HAP-1 (cell line): ENCODE measurements at regions not wholly inside any gene's neighbourhood (a gene's known extent, or its start where the extent isn't known, plus 50 kb on each side); places are given as distances from the start of the nearest gene placed in this dataset.

Source experiments
- DNase-seq, 2 experiments: peaks; one replicate each; pipeline ENCODE4 v3.0.0-alpha.2; 2016 to 2020; ENCODE audit warnings: low spot score in 2 of 2
- H3K27me3 ChIP-seq: fragments of 250-450 bp; sonication (Bioruptor Pico); 2 replicates; pipeline ENCODE4 v1.5.1; 2020; ENCODE audit warnings: low read depth, mild to moderate bottlenecking, moderate library complexity
- H3K36me3 ChIP-seq: fragments of 250-450 bp; sonication (Bioruptor Pico); replicated peaks from 2 replicates; pipeline ENCODE4 v1.5.1; 2020; ENCODE audit warnings: mild to moderate bottlenecking
- H3K4me1 ChIP-seq: fragments of 250-450 bp; sonication (Bioruptor Pico); 2 replicates; pipeline ENCODE4 v1.5.1; 2020; ENCODE audit warnings: mild to moderate bottlenecking
- H3K4me3 ChIP-seq: fragments of 250-450 bp; sonication (Bioruptor Pico); 2 replicates; pipeline ENCODE4 v1.5.1; 2020; ENCODE audit warnings: mild to moderate bottlenecking, moderate library complexity
- H3K9me3 ChIP-seq: fragments of 250-450 bp; sonication (Bioruptor Pico); 2 replicates; pipeline ENCODE4 v1.5.1; 2020; ENCODE audit warnings: mild to moderate bottlenecking, moderate library complexity
- in situ Hi-C: fragments of 300-500 bp; cut with MboI; formaldehyde crosslinking; loops from 3 replicates; pipeline ENCODE4 v1.14.3; 2020; ENCODE audit warnings: low sequenced_read_pairs, inconsistent platforms, mixed read lengths

DNA sequence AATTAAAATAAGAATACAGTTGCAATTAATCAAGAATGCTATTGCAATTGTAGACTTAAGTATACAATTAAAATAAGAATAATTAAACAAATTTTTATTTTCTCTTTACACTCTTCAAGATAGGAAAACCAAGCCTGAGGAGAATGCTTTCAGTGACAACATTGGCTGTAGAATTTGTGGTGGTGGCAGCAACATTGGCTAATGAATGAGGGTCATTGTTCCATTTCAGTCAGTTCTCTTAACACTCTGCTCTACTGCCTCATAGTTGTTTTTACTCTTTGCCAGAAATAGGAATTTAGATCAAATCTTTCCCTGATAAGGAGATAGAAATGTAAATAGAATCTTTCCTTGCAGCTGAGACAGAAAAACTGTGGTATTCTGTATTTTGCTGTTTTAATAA lies 391.6 kb downstream of the PCDH20 start:
- no peaks in the 10 kb centered on the region for H3K4me1 ChIP-seq
- DNase-seq, result no peak
- H3K27me3 ChIP-seq, result no peaks in the 10 kb centered on the region
- in situ Hi-C loops, result no loop called here
- H3K4me3 ChIP-seq, result no peak overlapping the region
- no peaks in the 10 kb centered on the region for H3K9me3 ChIP-seq
- no peaks in the 10 kb centered on the region for H3K36me3 ChIP-seq

DNA sequence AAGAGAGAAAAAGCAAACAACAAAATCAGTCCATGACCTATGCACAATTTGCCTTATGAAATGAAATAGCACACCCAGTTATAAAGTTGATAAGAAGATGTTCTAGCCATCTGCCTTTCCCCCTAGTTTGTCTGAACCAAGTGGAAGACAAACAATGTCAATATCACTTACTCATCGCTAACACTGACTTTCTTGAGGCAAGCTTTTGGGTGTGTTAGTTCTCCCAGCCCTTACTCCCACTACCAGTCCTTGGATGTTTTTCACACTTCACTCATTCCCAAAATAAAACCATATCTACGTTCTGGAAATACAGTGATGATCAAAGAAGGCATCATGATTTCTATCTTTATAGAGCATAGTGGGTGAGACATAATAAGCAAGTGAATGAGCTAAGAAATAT lies 393.8 kb downstream of the PCDH20 start:
- H3K9me3 ChIP-seq, result no peaks in the 10 kb centered on the region
- in situ Hi-C loops, result no loop called here
- no peak for DNase-seq

GRCh38 chr13:61013796-61014195 lies 401.9 kb downstream of the PCDH20 start:
- no peak overlapping the region for H3K4me3 ChIP-seq
- H3K27me3 ChIP-seq, result no peaks in the 10 kb centered on the region
- in situ Hi-C loops, result no loop called here
- H3K9me3 ChIP-seq, result no peaks in the 10 kb centered on the region
- no peaks in the 10 kb centered on the region for H3K4me1 ChIP-seq
- DNase-seq, result no peak
- H3K36me3 ChIP-seq, result no peaks in the 10 kb centered on the region

More for the DNA sequence above, 393.8 kb downstream of the PCDH20 start:
- Histone ChIP-seq H3K27me3 (no peaks in the 10 kb centered on the region), H3K4me3 (no peak overlapping the region), H3K4me1 (no peaks in the 10 kb centered on the region), H3K36me3 (no peaks in the 10 kb centered on the region)

DNA sequence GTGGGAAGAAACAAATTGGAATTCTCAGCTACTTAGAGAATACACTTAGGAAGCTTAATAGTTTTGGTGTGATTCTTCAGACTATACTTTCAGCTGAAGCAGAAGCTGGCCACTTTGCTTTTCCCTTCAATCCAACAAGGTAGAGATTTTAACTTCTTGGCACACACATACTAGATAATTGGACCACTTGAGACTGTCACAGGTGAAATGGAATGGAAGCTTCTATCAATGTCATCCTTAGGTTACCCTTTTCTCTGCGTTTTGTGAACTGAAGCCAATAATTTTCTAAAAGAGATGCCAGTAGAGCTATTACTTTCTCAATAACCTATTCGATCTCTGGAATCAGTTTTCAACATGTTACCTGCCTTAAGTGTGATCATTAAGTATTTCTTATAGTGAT lies 405.3 kb downstream of the PCDH20 start:
- in situ Hi-C loops, result no loop called here
- H3K36me3 ChIP-seq, result no peaks in the 10 kb centered on the region
- no peak for DNase-seq
- no peaks in the 10 kb centered on the region for H3K27me3 ChIP-seq
- no peak overlapping the region for H3K4me3 ChIP-seq
- H3K4me1 ChIP-seq, result no peaks in the 10 kb centered on the region
- peaks cover 5% of the 10 kb centered on the region; the same call in 1 of the 2 replicates for H3K9me3 ChIP-seq

DNA sequence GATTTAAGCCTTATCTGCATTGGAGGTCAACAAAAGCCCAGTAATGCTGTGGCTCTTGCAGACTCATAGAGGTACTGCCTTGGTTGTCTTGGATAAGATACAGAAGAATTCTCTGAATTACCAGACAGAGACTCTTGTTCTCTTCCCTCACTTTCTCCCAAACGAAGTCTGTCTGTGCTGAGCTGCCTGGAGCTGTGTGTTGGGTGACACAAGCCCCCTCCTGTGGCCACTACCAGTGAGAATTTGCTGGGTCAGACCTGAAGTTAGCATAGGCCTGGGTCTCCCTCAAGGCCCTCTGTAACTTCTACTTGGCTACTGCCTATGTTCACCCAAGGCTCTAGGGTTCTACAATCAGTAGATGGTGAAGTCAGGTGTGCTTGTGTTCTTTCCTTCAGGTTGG lies 413.0 kb downstream of the PCDH20 start:
- H3K9me3 ChIP-seq, result peaks cover 3% of the 10 kb centered on the region
- no peaks in the 10 kb centered on the region for H3K36me3 ChIP-seq
- no peaks in the 10 kb centered on the region for H3K4me1 ChIP-seq

GRCh38 chr13:60990032-60990733 lies 425.5 kb downstream of the PCDH20 start:
- in situ Hi-C loops, result no loop called here
- no peaks in the 10 kb centered on the region for H3K27me3 ChIP-seq
- no peaks in the 10 kb centered on the region for H3K9me3 ChIP-seq
- no peaks in the 10 kb centered on the region for H3K36me3 ChIP-seq
- H3K4me3 ChIP-seq, result no peak overlapping the region
- DNase-seq, result peak in 1 of 2 experiments; percentile 22
- no peaks in the 10 kb centered on the region for H3K4me1 ChIP-seq

More for the DNA sequence above, 413.0 kb downstream of the PCDH20 start:
- in situ Hi-C loops, result no loop called here
- no peaks in the 10 kb centered on the region for H3K27me3 ChIP-seq
- DNase-seq, result no peak
- no peak overlapping the region for H3K4me3 ChIP-seq

GRCh38 chr13:60986301-60986700 lies 429.3 kb downstream of the PCDH20 start:
- in situ Hi-C loops, result no loop called here
- no peaks in the 10 kb centered on the region for H3K27me3 ChIP-seq
- no peaks in the 10 kb centered on the region for H3K9me3 ChIP-seq
- no peak for DNase-seq
- no peak overlapping the region for H3K4me3 ChIP-seq
- H3K4me1 ChIP-seq, result no peaks in the 10 kb centered on the region
- no peaks in the 10 kb centered on the region for H3K36me3 ChIP-seq

- no peaks in the 10 kb centered on the region for H3K9me3 ChIP-seq
- no peaks in the 10 kb centered on the region for H3K36me3 ChIP-seq
- no peaks in the 10 kb centered on the region for H3K4me1 ChIP-seq
- in situ Hi-C loops, result no loop called here
- no peak overlapping the region for H3K4me3 ChIP-seq
- H3K27me3 ChIP-seq, result no peaks in the 10 kb centered on the region
- DNase-seq, result no peak
Observed at GRCh38 chr13:60981407-60981806, 434.2 kb downstream of the PCDH20 start.

DNA sequence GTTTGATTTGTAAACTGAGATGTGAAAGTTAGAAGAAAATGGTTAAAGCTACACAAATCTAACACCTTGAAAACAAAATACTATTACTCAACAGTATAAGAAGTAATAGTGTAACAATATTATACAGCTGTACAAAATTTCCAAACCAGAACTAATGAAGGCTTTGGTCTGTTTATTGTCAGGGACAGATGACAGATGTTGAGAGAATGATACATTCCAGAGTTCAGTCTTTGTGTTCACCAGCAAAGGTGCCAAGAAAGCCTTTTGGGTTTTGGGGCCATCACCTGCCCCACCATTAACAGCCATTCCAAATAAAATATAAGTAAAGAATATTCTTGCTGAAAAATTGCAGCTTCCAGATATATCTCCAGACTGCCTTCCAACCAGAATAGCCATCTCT lies 439.3 kb downstream of the PCDH20 start:
- Histone ChIP-seq H3K4me1 (no peaks in the 10 kb centered on the region), H3K4me3 (no peak overlapping the region), H3K9me3 (no peaks in the 10 kb centered on the region), H3K27me3 (no peaks in the 10 kb centered on the region), H3K36me3 (no peaks in the 10 kb centered on the region)
- no peak for DNase-seq
- in situ Hi-C loops, result no loop called here

DNA sequence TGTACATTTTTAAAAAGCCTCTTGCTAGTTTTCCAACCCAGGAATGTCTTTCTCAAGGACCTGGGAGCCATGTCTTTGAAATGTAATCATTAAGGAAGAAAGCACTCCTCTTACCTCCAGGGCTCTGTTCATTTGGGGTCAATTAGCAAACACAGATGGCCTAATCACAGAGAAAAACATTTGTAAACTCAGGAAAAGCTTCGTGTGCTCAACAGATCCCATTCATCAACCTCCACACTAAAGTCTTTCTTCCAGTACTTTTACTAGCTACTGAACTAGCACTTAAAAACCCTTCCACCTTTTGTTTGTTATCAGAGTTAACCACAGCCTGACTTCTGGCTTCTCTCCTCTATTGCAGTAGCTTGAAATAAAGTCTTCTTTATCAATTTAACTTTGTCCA lies 441.4 kb downstream of the PCDH20 start:
- Histone ChIP-seq H3K36me3 (no peaks in the 10 kb centered on the region), H3K4me3 (no peak overlapping the region), H3K4me1 (no peaks in the 10 kb centered on the region), H3K27me3 (no peaks in the 10 kb centered on the region), H3K9me3 (no peaks in the 10 kb centered on the region)
- DNase-seq, result no peak
- in situ Hi-C loops, result no loop called here

DNA sequence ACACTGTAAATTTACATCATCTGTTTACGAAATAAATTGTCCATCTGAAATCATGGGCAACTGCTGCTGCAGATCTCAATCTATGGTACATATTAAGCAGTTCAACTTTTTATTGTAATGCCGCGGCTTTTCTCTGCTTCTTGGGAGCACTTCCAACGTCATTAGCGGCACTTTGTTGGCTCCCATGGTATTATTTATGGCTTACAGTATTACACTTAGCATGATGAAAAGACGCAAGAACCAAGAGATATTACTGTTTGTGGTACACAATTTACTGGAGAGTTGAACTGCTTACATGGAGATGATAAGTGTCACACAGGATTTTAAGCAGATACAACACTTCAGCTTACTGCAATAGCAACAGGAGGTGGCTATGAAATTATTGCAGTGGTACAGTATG lies 442.1 kb downstream of the PCDH20 start:
- no peak for DNase-seq
- in situ Hi-C loops, result no loop called here
- no peaks in the 10 kb centered on the region for H3K9me3 ChIP-seq
- no peak overlapping the region for H3K4me3 ChIP-seq
- no peaks in the 10 kb centered on the region for H3K4me1 ChIP-seq
- no peaks in the 10 kb centered on the region for H3K27me3 ChIP-seq
- no peaks in the 10 kb centered on the region for H3K36me3 ChIP-seq

- no peak overlapping the region for H3K4me3 ChIP-seq
- H3K36me3 ChIP-seq, result no peaks in the 10 kb centered on the region
- DNase-seq, result no peak
- no peaks in the 10 kb centered on the region for H3K4me1 ChIP-seq
- in situ Hi-C loops, result no loop called here
- H3K9me3 ChIP-seq, result no peaks in the 10 kb centered on the region
- H3K27me3 ChIP-seq, result no peaks in the 10 kb centered on the region
Observed at GRCh38 chr13:60970736-60971135, 444.9 kb downstream of the PCDH20 start.

GRCh38 chr13:60969656-60970055 lies 446.0 kb downstream of the PCDH20 start:
- Histone ChIP-seq H3K4me1 (no peaks in the 10 kb centered on the region), H3K27me3 (no peaks in the 10 kb centered on the region), H3K36me3 (no peaks in the 10 kb centered on the region), H3K4me3 (no peak overlapping the region), H3K9me3 (no peaks in the 10 kb centered on the region)
- in situ Hi-C loops, result no loop called here
- DNase-seq, result no peak

- in situ Hi-C loops, result no loop called here
- no peaks in the 10 kb centered on the region for H3K9me3 ChIP-seq
Observed at GRCh38 chr13:60959427-60959826, 456.2 kb downstream of the PCDH20 start.

DNA sequence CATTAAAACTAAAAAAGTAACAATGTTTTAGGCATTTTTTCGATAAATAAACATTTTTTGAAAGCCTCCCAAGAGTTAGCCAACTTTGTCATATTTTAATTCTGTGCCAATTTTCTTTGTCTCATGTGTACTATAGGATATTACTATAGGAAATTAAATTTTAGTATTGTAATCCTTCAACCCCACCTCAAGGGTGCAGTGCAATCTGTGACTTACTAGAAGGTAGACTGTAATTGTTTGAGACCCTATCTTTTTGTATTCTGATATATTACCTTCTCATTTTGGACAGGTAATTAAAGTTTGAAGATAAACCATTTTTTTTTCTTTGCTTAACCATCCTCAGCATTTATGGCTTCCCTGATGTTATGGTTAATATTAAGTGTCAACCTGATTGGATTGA lies 457.8 kb downstream of the PCDH20 start:
- no peaks in the 10 kb centered on the region for H3K9me3 ChIP-seq
- in situ Hi-C loops, result no loop called here

More at GRCh38 chr13:60959427-60959826, 456.2 kb downstream of the PCDH20 start:
- Histone ChIP-seq H3K27me3 (no peaks in the 10 kb centered on the region), H3K4me1 (no peaks in the 10 kb centered on the region), H3K4me3 (no peak overlapping the region), H3K36me3 (no peaks in the 10 kb centered on the region)
- no peak for DNase-seq

More for the DNA sequence above, 457.8 kb downstream of the PCDH20 start:
- no peak for DNase-seq
- no peak overlapping the region for H3K4me3 ChIP-seq
- H3K36me3 ChIP-seq, result no peaks in the 10 kb centered on the region
- no peaks in the 10 kb centered on the region for H3K27me3 ChIP-seq
- H3K4me1 ChIP-seq, result no peaks in the 10 kb centered on the region
